GM12878 (cell line): ENCODE measurements at regions not wholly inside any gene's neighbourhood (a gene's known extent, or its start where the extent isn't known, plus 50 kb on each side); places are given as distances from the start of the nearest gene placed in this dataset.

Experiments
- ATAC-seq: fragments of 200-7000 bp; cut with Tn5 transposase; 3 replicates; pipeline ENCODE4 v1.9.1; 2020; ENCODE audit warnings: mild to moderate bottlenecking, moderate library complexity
- BruUV-seq: library from RNA; stranded (reverse); fragments of 400-500 nt; replicated peaks from 2 replicates; lab custom pipeline; 2021; lab: Mats Ljungman, UMichigan
- CTCF ChIA-PET: fragments of 300-600 bp; sonication (Branson Sonifier 250); formaldehyde crosslinking; extraction: SDS; loops from one replicate; lab custom pipeline; 2021; ENCODE audit warnings: inconsistent platforms; lab: Yijun Ruan, JAX
- POLR2A ChIA-PET: fragments of 350-600 bp; formaldehyde crosslinking; extraction: SDS; loops from one replicate; lab custom pipeline; 2021; ENCODE audit warnings: inconsistent platforms; lab: Charles Lee
- RAD21 ChIA-PET: fragments of 300-600 bp; sonication (Branson Sonifier 250); formaldehyde crosslinking; loops from one replicate; lab custom pipeline; 2023; ENCODE audit warnings: antibody characterized with exemption; ENCODE audit not compliant: unreplicated experiment; lab: Charles Lee
- SMC1A ChIA-PET: fragments of 300-600 bp; sonication (Branson Sonifier 250); formaldehyde crosslinking; loops from one replicate; lab custom pipeline; 2023; ENCODE audit not compliant: unreplicated experiment, uncharacterized antibody; lab: Charles Lee
- DNase-seq: peaks from one replicate; pipeline ENCODE4 v3.0.0-alpha.2; 2011; ENCODE audit warnings: low read depth, low spot score
- FAIRE-seq: peaks from 3 replicates; lab custom pipeline; 2011; peaks lifted over from hg19 to GRCh38; lab: Jason Lieb, UNC
- H2AFZ ChIP-seq: 2 replicates; pipeline ENCODE4 v1.6.0; 2011; ENCODE audit warnings: low read depth, low read length, control low read depth; ENCODE audit not compliant: control insufficient read depth
- H3K27ac ChIP-seq: 2 replicates; pipeline ENCODE4 v1.5.1; 2011; ENCODE audit warnings: control low read depth; ENCODE audit not compliant: control insufficient read depth, insufficient read depth
- H3K27me3 ChIP-seq, 2 experiments: replicated peaks in 1 of 2; 2 replicates each; pipeline versions ENCODE4 v1.6.0 to v1.6.1; 2011; ENCODE audit warnings: low read length in 1 of 2; ENCODE audit not compliant: control insufficient read depth in 2 of 2, insufficient read depth in 2 of 2
- H3K36me3 ChIP-seq, 2 experiments: 2 replicates each; pipeline ENCODE4 v1.5.1; 2011; ENCODE audit warnings: low read length in 1 of 2; ENCODE audit not compliant: control insufficient read depth in 2 of 2, insufficient read depth in 2 of 2
- H3K4me1 ChIP-seq: 2 replicates; pipeline ENCODE4 v1.6.1; 2011; ENCODE audit warnings: mild to moderate bottlenecking, low read length, moderate library complexity, mixed read lengths; ENCODE audit not compliant: control insufficient read depth, insufficient read depth
- H3K4me2 ChIP-seq: 2 replicates; pipeline ENCODE4 v1.6.0; 2011; ENCODE audit warnings: control low read depth; ENCODE audit not compliant: control insufficient read depth, insufficient read depth
- H3K4me3 ChIP-seq: fragments of 200-600 bp; sonication (generic); 2 replicates; pipeline ENCODE4 v1.5.1; 2016
- H3K79me2 ChIP-seq: 2 replicates; pipeline ENCODE4 v1.6.0; 2011; ENCODE audit warnings: low read length; ENCODE audit not compliant: control insufficient read depth, insufficient read depth
- H3K9ac ChIP-seq: 2 replicates; pipeline ENCODE4 v1.8.0; 2011; ENCODE audit warnings: low read length, control low read depth, mixed read lengths; ENCODE audit not compliant: control insufficient read depth, insufficient read depth
- H3K9me3 ChIP-seq: replicated peaks from 3 replicates; pipeline ENCODE4 v1.5.1; 2011; ENCODE audit warnings: mild to moderate bottlenecking, low read length; ENCODE audit not compliant: control insufficient read depth, insufficient read depth
- H4K20me1 ChIP-seq: 2 replicates; pipeline ENCODE4 v1.6.0; 2011; ENCODE audit not compliant: control insufficient read depth, insufficient read depth
- ATF7 ChIP-seq: fragments of 450-650 bp; IDR thresholded peaks from 2 replicates; pipeline ENCODE4 v1.6.1; 2016; ENCODE audit warnings: low read depth, mild to moderate bottlenecking
- BRCA1 ChIP-seq: IDR thresholded peaks from 2 replicates; pipeline ENCODE4 v1.6.1; 2011; ENCODE audit warnings: low read depth, low read length, improper control_type of control experiment
- GABPA ChIP-seq: IDR thresholded peaks from 2 replicates; pipeline ENCODE4 v1.6.1; 2014; ENCODE audit warnings: antibody characterized with exemption, low read depth, mild to moderate bottlenecking, inconsistent platforms
- HDGF ChIP-seq: fragments of 450-650 bp; IDR thresholded peaks from 2 replicates; pipeline ENCODE4 v1.6.1; 2016; ENCODE audit warnings: antibody characterized with exemption
- IRF4 ChIP-seq: IDR thresholded peaks from 2 replicates; pipeline ENCODE4 v1.6.1; 2011; ENCODE audit warnings: low read depth, low read length
- NBN ChIP-seq: fragments of 450-650 bp; IDR thresholded peaks from 2 replicates; pipeline ENCODE4 v1.6.1; 2016
- PAX8 ChIP-seq: fragments of 450-650 bp; IDR thresholded peaks from 2 replicates; pipeline ENCODE4 v1.6.1; 2017; ENCODE audit warnings: mild to moderate bottlenecking, moderate library complexity
- STAT3 ChIP-seq: IDR thresholded peaks from 2 replicates; pipeline ENCODE4 v1.6.1; 2011; ENCODE audit warnings: low read depth, low read length, improper control_type of control experiment
- SUPT20H ChIP-seq: IDR thresholded peaks from 2 replicates; pipeline ENCODE4 v1.6.1; 2011; ENCODE audit warnings: low read depth, mild to moderate bottlenecking, low read length, moderate library complexity, borderline replicate concordance; ENCODE audit not compliant: control insufficient read depth
- TAF1 ChIP-seq: IDR thresholded peaks from 2 replicates; pipeline ENCODE4 v1.6.1; 2011; ENCODE audit warnings: mild to moderate bottlenecking, low read depth, low read length, borderline replicate concordance
- ZBTB11 ChIP-seq: fragments of 450-650 bp; formaldehyde crosslinking; IDR thresholded peaks from 2 replicates; pipeline ENCODE4 v1.5.0; 2022; ENCODE audit warnings: mild to moderate bottlenecking, missing genetic modification characterization
- WGBS: methylation state at CpG from one replicate; pipeline ENCODE4 v1.1.6; 2016; ENCODE audit warnings: low lambda C conversion rate; ENCODE audit not compliant: insufficient replicate concordance, insufficient coverage; ENCODE audit errors: missing lambda C conversion rate; 5-methylcytosine and 5-hydroxymethylcytosine counted together
- in situ Hi-C: fragments of 300-500 bp; cut with MboI; formaldehyde crosslinking; loops from 9 replicates; pipeline ENCODE4 v1.14.3; 2018; ENCODE audit warnings: mixed read lengths
- intact Hi-C: fragments of 100-400 bp; cut with micrococcal nuclease; formaldehyde crosslinking; loops from one replicate; pipeline ENCODE4 v1.14.2; 2022; ENCODE audit not compliant: unreplicated experiment

GRCh38 chr2:180646756-180647155, 333.6 kb upstream of the UBE2E3 start:
- BruUV-seq: no TSS peak
- Histone ChIP-seq H3K79me2 (no peaks in the 10 kb centered on the region), H3K9ac (no peak overlapping the region)
- in situ Hi-C loops: loop anchor here (25.0 kb wide), 1 partner anchor 416 kb away; no protein-coding TSS in a partner anchor
- intact Hi-C loops: no loop called here
- TF ChIP-seq ATF7: no peak
- no peak for TF ChIP-seq NBN
- TF ChIP-seq IRF4: no peak
- no peak for TF ChIP-seq PAX8
- TF ChIP-seq, all 136 proteins: peak for 0
- no peak overlapping the region for H3K4me2 ChIP-seq
- H3K4me3 ChIP-seq: no peak overlapping the region
- ChIA-PET SMC1A (no interaction called here), POLR2A (no interaction called here), RAD21 (no interaction called here), CTCF (no interaction called here)
- no peak overlapping the region for H3K27ac ChIP-seq
- ATAC-seq (no peak), DNase-seq (no peak), FAIRE-seq (no peak)
- no peak overlapping the region for H2AFZ ChIP-seq
- 0% methylated on average over 2 of the region's 2 CpGs for WGBS
- no peaks in the 10 kb centered on the region for H3K9me3 ChIP-seq
- no peaks in the 10 kb centered on the region for H3K27me3 ChIP-seq
- H3K36me3 ChIP-seq: no peaks in the 10 kb centered on the region
- H4K20me1 ChIP-seq: no peaks in the 10 kb centered on the region
- no peaks in the 10 kb centered on the region for H3K4me1 ChIP-seq

GRCh38 chr2:180644709-180645108, 335.7 kb upstream of the UBE2E3 start:
- Histone ChIP-seq H3K27ac (no peak overlapping the region), H3K9ac (no peak overlapping the region), H3K27me3 (no peaks in the 10 kb centered on the region), H4K20me1 (no peaks in the 10 kb centered on the region), H2AFZ (no peak overlapping the region), H3K4me2 (no peak overlapping the region), H3K4me3 (no peak overlapping the region), H3K4me1 (no peaks in the 10 kb centered on the region), H3K9me3 (no peaks in the 10 kb centered on the region), H3K36me3 (no peaks in the 10 kb centered on the region), H3K79me2 (no peaks in the 10 kb centered on the region)
- SMC1A ChIA-PET: no interaction called here
- FAIRE-seq: no peak
- RAD21 ChIA-PET: interaction anchor here (0.6 kb wide), 1 partner anchor 1779 kb away, joined by 3 read pairs; no protein-coding TSS in a partner anchor
- intact Hi-C loops (no loop called here), in situ Hi-C loops (loop anchor here (25.0 kb wide), 1 partner anchor 418 kb away; no protein-coding TSS in a partner anchor)
- POLR2A ChIA-PET: no interaction called here
- BruUV-seq: no TSS peak
- 2% methylated on average over 2 of the region's 2 CpGs for WGBS
- CTCF ChIA-PET: no interaction called here
- no peak for ATAC-seq
- no peak for DNase-seq
- TF ChIP-seq BRCA1: no peak
- TF ChIP-seq SUPT20H: no peak
- no peak for TF ChIP-seq ZBTB11 (CRISPR knock-in tag)
- no peak for TF ChIP-seq STAT3
- no peak for TF ChIP-seq HDGF
- TF ChIP-seq GABPA: no peak
- TF ChIP-seq TAF1: no peak
